ENCODE measurements at regions not wholly inside any gene's neighbourhood (a gene's known extent, or its start where the extent isn't known, plus 50 kb on each side); places are given as distances from the start of the nearest gene placed in this dataset.

- Histone ChIP-seq H3K9ac (no peak overlapping the region), H3K36me3 (ENCODE audit: insufficient read depth) (no peaks in the 10 kb centered on the region), H3K27me3 (ENCODE audit: insufficient read depth, low read depth) (no peaks in the 10 kb centered on the region), H4K20me1 (ENCODE audit: insufficient read depth) (no peaks in the 10 kb centered on the region), H3K4me2 (no peak overlapping the region), H3K4me1 (ENCODE audit: low read depth, poor library complexity, severe bottlenecking) (peaks cover 16% of the 10 kb centered on the region), H3K79me2 (ENCODE audit: insufficient read depth, low read depth) (no peaks in the 10 kb centered on the region), H3K27ac (no peak overlapping the region), H3K4me3 (IDR thresholded peaks at IDR 0.05; ENCODE audit: insufficient read depth, low read depth, low read length) (no peak overlapping the region), H2AFZ (ENCODE audit: low read depth) (no peak overlapping the region)
- no peak for TF ChIP-seq CTCF (conservative IDR thresholded peaks at IDR 0.05; ENCODE audit: low read depth, low read length)
Observed at GRCh38 chr12:13499008-13499407, 302.5 kb downstream of the EMP1 start.

- no peaks in the 10 kb centered on the region for H3K79me2 ChIP-seq (ENCODE audit: insufficient read depth, low read depth)
- no peak overlapping the region for H3K9ac ChIP-seq
- no peaks in the 10 kb centered on the region for H3K36me3 ChIP-seq (ENCODE audit: insufficient read depth)
- no peak overlapping the region for H2AFZ ChIP-seq (ENCODE audit: low read depth)
- no peak overlapping the region for H3K4me2 ChIP-seq
- H3K27me3 ChIP-seq (ENCODE audit: insufficient read depth, low read depth) = no peaks in the 10 kb centered on the region
- no peak overlapping the region for H3K4me3 ChIP-seq (IDR thresholded peaks at IDR 0.05; ENCODE audit: insufficient read depth, low read depth, low read length)
- TF ChIP-seq CTCF (conservative IDR thresholded peaks at IDR 0.05; ENCODE audit: low read depth, low read length) = no peak
- no peaks in the 10 kb centered on the region for H3K4me1 ChIP-seq (ENCODE audit: low read depth, poor library complexity, severe bottlenecking)
- no peaks in the 10 kb centered on the region for H4K20me1 ChIP-seq (ENCODE audit: insufficient read depth)
- no peak overlapping the region for H3K27ac ChIP-seq
Observed at GRCh38 chr12:13496111-13496510, 299.6 kb downstream of the EMP1 start.

- Histone ChIP-seq H2AFZ (ENCODE audit: low read depth) (no peak overlapping the region), H3K27ac (no peak overlapping the region), H3K4me2 (no peak overlapping the region), H3K36me3 (ENCODE audit: insufficient read depth) (no peaks in the 10 kb centered on the region), H3K4me1 (ENCODE audit: low read depth, poor library complexity, severe bottlenecking) (no peaks in the 10 kb centered on the region), H3K79me2 (ENCODE audit: insufficient read depth, low read depth) (no peaks in the 10 kb centered on the region), H3K9ac (no peak overlapping the region), H4K20me1 (ENCODE audit: insufficient read depth) (no peaks in the 10 kb centered on the region), H3K27me3 (ENCODE audit: insufficient read depth, low read depth) (no peaks in the 10 kb centered on the region), H3K4me3 (IDR thresholded peaks at IDR 0.05; ENCODE audit: insufficient read depth, low read depth, low read length) (no peak overlapping the region)
- TF ChIP-seq CTCF (conservative IDR thresholded peaks at IDR 0.05; ENCODE audit: low read depth, low read length) = no peak
Observed at GRCh38 chr12:13489246-13489645, 292.7 kb downstream of the EMP1 start.

- no peak for TF ChIP-seq CTCF (conservative IDR thresholded peaks at IDR 0.05; ENCODE audit: low read depth, low read length)
- no peaks in the 10 kb centered on the region for H3K79me2 ChIP-seq (ENCODE audit: insufficient read depth, low read depth)
- no peaks in the 10 kb centered on the region for H3K4me1 ChIP-seq (ENCODE audit: low read depth, poor library complexity, severe bottlenecking)
- no peaks in the 10 kb centered on the region for H3K36me3 ChIP-seq (ENCODE audit: insufficient read depth)
- no peak overlapping the region for H3K9ac ChIP-seq
- H2AFZ ChIP-seq (ENCODE audit: low read depth) = no peak overlapping the region
- H3K4me3 ChIP-seq (IDR thresholded peaks at IDR 0.05; ENCODE audit: insufficient read depth, low read depth, low read length) = no peak overlapping the region
- H3K27ac ChIP-seq = no peak overlapping the region
- no peak overlapping the region for H3K4me2 ChIP-seq
- H4K20me1 ChIP-seq (ENCODE audit: insufficient read depth) = no peaks in the 10 kb centered on the region
- no peaks in the 10 kb centered on the region for H3K27me3 ChIP-seq (ENCODE audit: insufficient read depth, low read depth)
Observed at GRCh38 chr12:13487326-13487725, 290.8 kb downstream of the EMP1 start.

GRCh38 chr12:13486794-13487193 lies 290.3 kb downstream of the EMP1 start:
- H3K4me3 ChIP-seq (IDR thresholded peaks at IDR 0.05; ENCODE audit: insufficient read depth, low read depth, low read length) = no peak overlapping the region
- TF ChIP-seq CTCF (conservative IDR thresholded peaks at IDR 0.05; ENCODE audit: low read depth, low read length) = no peak

More at GRCh38 chr12:13486794-13487193, 290.3 kb downstream of the EMP1 start:
- no peak overlapping the region for H3K4me2 ChIP-seq
- no peaks in the 10 kb centered on the region for H3K36me3 ChIP-seq (ENCODE audit: insufficient read depth)
- H3K9ac ChIP-seq = no peak overlapping the region
- H3K4me1 ChIP-seq (ENCODE audit: low read depth, poor library complexity, severe bottlenecking) = no peaks in the 10 kb centered on the region
- H3K79me2 ChIP-seq (ENCODE audit: insufficient read depth, low read depth) = no peaks in the 10 kb centered on the region
- no peak overlapping the region for H3K27ac ChIP-seq
- H4K20me1 ChIP-seq (ENCODE audit: insufficient read depth) = no peaks in the 10 kb centered on the region
- no peak overlapping the region for H2AFZ ChIP-seq (ENCODE audit: low read depth)
- H3K27me3 ChIP-seq (ENCODE audit: insufficient read depth, low read depth) = no peaks in the 10 kb centered on the region
